HEK293 (cell line): ENCODE measurements at regions not wholly inside any gene's neighbourhood (a gene's known extent, or its start where the extent isn't known, plus 50 kb on each side); places are given as distances from the start of the nearest gene placed in this dataset.

Source experiments
- CTCF ChIA-PET: fragments of 350-600 bp; formaldehyde crosslinking; extraction: SDS; loops from one replicate; lab custom pipeline; 2021; ENCODE audit warnings: antibody characterized with exemption; lab: Yijun Ruan, JAX
- POLR2A ChIA-PET: fragments of 300-600 bp; formaldehyde crosslinking; extraction: SDS; loops from one replicate; lab custom pipeline; 2020; ENCODE audit warnings: antibody characterized with exemption, inconsistent platforms; lab: Yijun Ruan, JAX
- H3K27ac ChIP-seq: fragments of 200-500 bp; sonication (Bioruptor generic); 2 replicates; pipeline ENCODE4 v1.5.1; 2014; ENCODE audit warnings: low read depth, low read length, control low read depth, inconsistent platforms; ENCODE audit errors: extremely low read depth
- H3K36me3 ChIP-seq, 2 experiments: fragments of 200-500 bp in 1 of 2; sonication (Bioruptor generic) in 1 of 2; 1 replicate in 1 of 2; 2 replicates in 1 of 2; pipeline ENCODE4 v1.5.1; 2014 to 2017; ENCODE audit warnings: inconsistent platforms in 2 of 2, low read length in 2 of 2; ENCODE audit not compliant: control insufficient read depth in 2 of 2, insufficient read depth in 1 of 2
- H3K4me1 ChIP-seq: fragments of 200-500 bp; sonication (Bioruptor generic); 2 replicates; pipeline ENCODE4 v1.5.1; 2014; ENCODE audit warnings: mild to moderate bottlenecking, low read length, inconsistent platforms; ENCODE audit not compliant: control insufficient read depth, insufficient read depth
- H3K4me3 ChIP-seq: 2 replicates; pipeline ENCODE4 v1.5.1; 2011; ENCODE audit warnings: low read depth, mild to moderate bottlenecking, control low read depth, low read length, moderate library complexity
- H3K9me3 ChIP-seq: fragments of 200-500 bp; sonication (Bioruptor generic); 2 replicates; pipeline ENCODE4 v1.5.1; 2014; ENCODE audit warnings: low read depth, low read length, inconsistent platforms; ENCODE audit not compliant: control insufficient read depth, insufficient read depth
- HIC1 ChIP-seq: fragments of 450-650 bp; formaldehyde crosslinking; IDR thresholded peaks from 2 replicates; pipeline ENCODE4 v1.5.1; 2016; ENCODE audit warnings: missing biosample characterization, missing genetic modification characterization
- KLF7 ChIP-seq: fragments of 450-650 bp; formaldehyde crosslinking; IDR thresholded peaks from 2 replicates; pipeline ENCODE4 v1.5.1; 2016; ENCODE audit warnings: missing biosample characterization, missing genetic modification characterization, borderline replicate concordance
- PRDM1 ChIP-seq: fragments of 450-650 bp; formaldehyde crosslinking; IDR thresholded peaks from 2 replicates; pipeline ENCODE4; 2016; ENCODE audit warnings: missing biosample characterization, missing genetic modification characterization
- SCRT2 ChIP-seq: fragments of 450-650 bp; formaldehyde crosslinking; IDR thresholded peaks from 2 replicates; pipeline ENCODE4 v1.5.1; 2016; ENCODE audit warnings: missing biosample characterization, missing genetic modification characterization
- SP3 ChIP-seq: fragments of 450-650 bp; formaldehyde crosslinking; IDR thresholded peaks from 2 replicates; pipeline ENCODE4 v1.5.1; 2016; ENCODE audit warnings: missing biosample characterization, missing genetic modification characterization
- TRIM28 ChIP-seq: IDR thresholded peaks from 2 replicates; pipeline ENCODE4 v1.6.1; 2011; ENCODE audit warnings: low read length, control low read depth, borderline replicate concordance
- ZBTB49 ChIP-seq: fragments of 450-650 bp; formaldehyde crosslinking; IDR thresholded peaks from 2 replicates; pipeline ENCODE4 v1.5.1; 2016; ENCODE audit warnings: missing biosample characterization, missing genetic modification characterization, low read depth
- ZBTB6 ChIP-seq: fragments of 450-650 bp; formaldehyde crosslinking; IDR thresholded peaks from 2 replicates; pipeline ENCODE4 v1.5.1; 2017; ENCODE audit warnings: missing biosample characterization, missing genetic modification characterization
- ZBTB8A ChIP-seq: fragments of 450-650 bp; formaldehyde crosslinking; IDR thresholded peaks from 2 replicates; pipeline ENCODE4 v1.5.1; 2016; ENCODE audit warnings: missing biosample characterization, missing genetic modification characterization
- ZIC2 ChIP-seq: fragments of 450-650 bp; formaldehyde crosslinking; IDR thresholded peaks from 2 replicates; pipeline ENCODE4 v1.5.1; 2016; ENCODE audit warnings: missing biosample characterization, missing genetic modification characterization
- ZNF18 ChIP-seq: fragments of 450-650 bp; formaldehyde crosslinking; IDR thresholded peaks from 2 replicates; pipeline ENCODE4 v1.5.1; 2016; ENCODE audit warnings: missing biosample characterization, missing genetic modification characterization
- ZNF221 ChIP-seq: fragments of 450-650 bp; formaldehyde crosslinking; IDR thresholded peaks from 2 replicates; pipeline ENCODE4 v1.5.1; 2017; ENCODE audit warnings: missing biosample characterization, missing genetic modification characterization, borderline replicate concordance
- ZNF223 ChIP-seq: fragments of 450-650 bp; formaldehyde crosslinking; IDR thresholded peaks from 2 replicates; pipeline ENCODE4 v1.5.1; 2016; ENCODE audit warnings: missing biosample characterization, missing genetic modification characterization
- ZNF248 ChIP-seq: fragments of 450-650 bp; formaldehyde crosslinking; IDR thresholded peaks from 2 replicates; pipeline ENCODE4 v1.5.1; 2017; ENCODE audit warnings: missing biosample characterization, missing genetic modification characterization
- ZNF354C ChIP-seq: fragments of 450-650 bp; formaldehyde crosslinking; IDR thresholded peaks from 2 replicates; pipeline ENCODE4 v1.5.1; 2016; ENCODE audit warnings: missing biosample characterization, missing genetic modification characterization, low read depth, borderline replicate concordance
- ZNF521 ChIP-seq: fragments of 450-650 bp; formaldehyde crosslinking; IDR thresholded peaks from 2 replicates; pipeline ENCODE4 v1.5.1; 2017; ENCODE audit warnings: missing biosample characterization, mild to moderate bottlenecking, missing genetic modification characterization
- ZNF530 ChIP-seq: fragments of 450-650 bp; formaldehyde crosslinking; IDR thresholded peaks from 2 replicates; pipeline ENCODE4 v1.5.1; 2016; ENCODE audit warnings: low read depth, missing biosample characterization, missing genetic modification characterization
- ZNF558 ChIP-seq: fragments of 450-650 bp; formaldehyde crosslinking; IDR thresholded peaks from 2 replicates; pipeline ENCODE4 v1.5.1; 2016; ENCODE audit warnings: missing biosample characterization, missing genetic modification characterization
- ZNF624 ChIP-seq: fragments of 450-650 bp; formaldehyde crosslinking; IDR thresholded peaks from 2 replicates; pipeline ENCODE4 v1.5.1; 2017; ENCODE audit warnings: missing biosample characterization, missing genetic modification characterization
- ZNF747 ChIP-seq: fragments of 450-650 bp; formaldehyde crosslinking; IDR thresholded peaks from 2 replicates; pipeline ENCODE4 v1.5.1; 2016; ENCODE audit warnings: missing biosample characterization, missing genetic modification characterization
- ZNF777 ChIP-seq: fragments of 450-650 bp; formaldehyde crosslinking; IDR thresholded peaks from 2 replicates; pipeline ENCODE4 v1.5.1; 2017; ENCODE audit warnings: missing biosample characterization, missing genetic modification characterization, borderline replicate concordance
- ZNF785 ChIP-seq: fragments of 450-650 bp; formaldehyde crosslinking; IDR thresholded peaks from 2 replicates; pipeline ENCODE4 v1.5.1; 2016; ENCODE audit warnings: missing biosample characterization, missing genetic modification characterization
- ZNF830 ChIP-seq: fragments of 450-650 bp; IDR thresholded peaks from 2 replicates; pipeline ENCODE4 v1.5.0; 2018; ENCODE audit warnings: missing biosample characterization, missing genetic modification characterization, low read depth, mild to moderate bottlenecking, moderate library complexity
- ZNF843 ChIP-seq: fragments of 450-650 bp; formaldehyde crosslinking; IDR thresholded peaks from 2 replicates; pipeline ENCODE4 v1.5.1; 2016; ENCODE audit warnings: missing biosample characterization, missing genetic modification characterization
- TF ChIP-seq, protein P1 (sequence below): fragments of 450-650 bp; formaldehyde crosslinking; IDR thresholded peaks from 2 replicates; pipeline ENCODE4 v1.5.1; 2016; ENCODE audit warnings: missing biosample characterization, missing genetic modification characterization

DNA sequence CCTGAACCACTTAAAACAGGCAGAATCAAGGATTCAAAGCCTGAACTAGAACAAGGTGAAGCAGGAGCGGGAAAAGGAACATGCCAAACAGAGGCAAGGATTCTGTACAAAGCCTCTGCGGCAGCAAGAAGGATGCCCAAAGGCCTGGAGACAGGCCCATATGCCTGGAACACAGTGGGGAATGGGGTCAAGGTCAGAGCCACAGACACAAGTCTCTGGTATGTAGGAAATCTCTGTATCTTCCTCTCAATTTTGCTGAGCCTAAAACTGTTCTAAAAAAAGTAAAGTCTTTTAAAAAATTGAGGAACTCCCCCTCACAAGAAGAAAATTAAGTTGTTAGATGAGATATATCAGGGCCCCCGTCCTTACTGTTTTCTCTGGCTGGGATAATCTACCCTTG lies 175.9 kb upstream of the GHITM start (continued):
- no peak for TF ChIP-seq HIC1 (tag by site-specific recombination)
- TF ChIP-seq ZNF18 (tag by site-specific recombination) = no peak
- no peak for TF ChIP-seq ZNF843 (tag by site-specific recombination)
- no peak for TF ChIP-seq ZBTB49 (tag by site-specific recombination)
- no peak for TF ChIP-seq SP3 (tag by site-specific recombination)
- TF ChIP-seq ZNF354C (tag by site-specific recombination) = no peak
- TF ChIP-seq ZNF248 (tag by site-specific recombination) = no peak
- TF ChIP-seq, protein P1, sequence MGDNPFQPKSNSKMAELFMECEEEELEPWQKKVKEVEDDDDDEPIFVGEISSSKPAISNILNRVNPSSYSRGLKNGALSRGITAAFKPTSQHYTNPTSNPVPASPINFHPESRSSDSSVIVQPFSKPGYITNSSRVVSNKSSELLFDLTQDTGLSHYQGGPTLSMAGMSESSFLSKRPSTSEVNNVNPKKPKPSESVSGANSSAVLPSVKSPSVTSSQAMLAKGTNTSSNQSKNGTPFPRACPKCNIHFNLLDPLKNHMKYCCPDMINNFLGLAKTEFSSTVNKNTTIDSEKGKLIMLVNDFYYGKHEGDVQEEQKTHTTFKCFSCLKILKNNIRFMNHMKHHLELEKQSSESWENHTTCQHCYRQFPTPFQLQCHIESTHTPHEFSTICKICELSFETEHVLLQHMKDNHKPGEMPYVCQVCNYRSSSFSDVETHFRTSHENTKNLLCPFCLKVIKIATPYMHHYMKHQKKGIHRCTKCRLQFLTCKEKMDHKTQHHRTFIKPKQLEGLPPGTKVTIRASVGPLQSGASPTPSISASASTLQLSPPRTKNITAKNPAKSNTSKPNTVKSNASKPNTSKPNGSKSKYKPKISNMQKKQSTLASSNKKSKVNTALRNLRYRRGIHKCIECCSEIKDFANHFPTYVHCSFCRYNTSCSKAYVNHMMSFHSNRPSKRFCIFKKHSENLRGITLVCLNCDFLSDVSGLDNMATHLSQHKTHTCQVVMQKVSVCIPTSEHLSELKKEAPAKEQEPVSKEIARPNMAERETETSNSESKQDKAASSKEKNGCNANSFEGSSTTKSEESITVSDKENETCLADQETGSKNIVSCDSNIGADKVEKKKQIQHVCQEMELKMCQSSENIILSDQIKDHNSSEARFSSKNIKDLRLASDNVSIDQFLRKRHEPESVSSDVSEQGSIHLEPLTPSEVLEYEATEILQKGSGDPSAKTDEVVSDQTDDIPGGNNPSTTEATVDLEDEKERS (tag by site-specific recombination) = no peak
- TF ChIP-seq SCRT2 (tag by site-specific recombination) = no peak
- TF ChIP-seq ZNF624 (tag by site-specific recombination) = no peak
- TF ChIP-seq ZNF830 (tag by site-specific recombination) = no peak
- no peak for TF ChIP-seq ZNF558 (tag by site-specific recombination)
- TF ChIP-seq ZNF785 (tag by site-specific recombination) = no peak

- Histone ChIP-seq H3K9me3 (no peaks in the 10 kb centered on the region), H3K27ac (no peak overlapping the region), H3K36me3 (no peaks in the 10 kb centered on the region), H3K4me3 (no peak overlapping the region), H3K4me1 (no peaks in the 10 kb centered on the region)
- ChIA-PET POLR2A (no interaction called here), CTCF (interaction anchor here (0.5 to 0.6 kb wide), 2 partner anchors 17 kb away, joined by 3 to 4 read pairs; no protein-coding TSS in a partner anchor)
- TF ChIP-seq ZNF747 (tag by site-specific recombination) = no peak
- TF ChIP-seq ZNF830 (tag by site-specific recombination) = no peak
- TF ChIP-seq PRDM1 = no peak
- no peak for TF ChIP-seq ZNF223 (tag by site-specific recombination)
- TF ChIP-seq ZNF221 = no peak
- no peak for TF ChIP-seq ZNF521 (tag by site-specific recombination)
- TF ChIP-seq ZNF777 (tag by site-specific recombination) = no peak
- no peak for TF ChIP-seq ZBTB8A (tag by site-specific recombination)
- TF ChIP-seq ZIC2 (tag by site-specific recombination) = no peak
- TF ChIP-seq TRIM28 = no peak
- TF ChIP-seq KLF7 = no peak
- no peak for TF ChIP-seq ZBTB6 (tag by site-specific recombination)
- TF ChIP-seq ZNF248 (tag by site-specific recombination) = no peak
- no peak for TF ChIP-seq ZNF530 (tag by site-specific recombination)
Measured at GRCh38 chr10:83965473-83965872, 173.8 kb upstream of the GHITM start.
